HG03520 (cell line): ENCODE measurements at regions not wholly inside any gene's neighbourhood (a gene's known extent, or its start where the extent isn't known, plus 50 kb on each side); places are given as distances from the start of the nearest gene placed in this dataset.
"Not testable (repeated sequence)": the region's sequence is repeated elsewhere in the genome, so short reads cannot be mapped to it uniquely, and the experiment has no call there.

Experiments
- ATAC-seq: cut with Tn5 transposase; IDR thresholded peaks from one replicate; pipeline ENCODE4 v1.9.1; 2021; ENCODE audit warnings: mild to moderate bottlenecking, moderate library complexity; ENCODE audit not compliant: unreplicated experiment

GRCh38 chr4:137960371-137961050 is 281.6 kb downstream of the SLC7A11 start:
- no peak for ATAC-seq

GRCh38 chr4:137957806-137958205 is 284.3 kb downstream of the SLC7A11 start:
- no peak for ATAC-seq

DNA sequence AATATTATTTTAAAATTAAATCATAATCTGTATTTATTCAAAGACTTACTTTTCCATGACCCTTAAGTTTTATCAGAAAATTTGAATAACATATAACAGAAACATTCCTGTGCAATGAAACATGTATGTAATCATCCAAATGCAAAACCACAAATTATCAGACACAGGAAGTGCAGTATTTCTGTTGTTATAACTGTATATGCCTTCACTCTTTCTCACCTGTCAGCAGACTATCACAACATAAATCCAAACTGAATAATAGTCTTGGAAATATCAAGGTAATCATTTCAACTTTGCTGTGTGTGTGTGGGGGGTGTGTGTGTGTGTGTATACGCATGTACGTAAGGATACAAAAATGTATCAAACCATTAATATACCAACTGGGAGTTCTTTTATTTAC is 285.9 kb downstream of the SLC7A11 start:
- no peak for ATAC-seq

GRCh38 chr4:137955595-137955994 is 286.6 kb downstream of the SLC7A11 start:
- ATAC-seq, result no peak

DNA sequence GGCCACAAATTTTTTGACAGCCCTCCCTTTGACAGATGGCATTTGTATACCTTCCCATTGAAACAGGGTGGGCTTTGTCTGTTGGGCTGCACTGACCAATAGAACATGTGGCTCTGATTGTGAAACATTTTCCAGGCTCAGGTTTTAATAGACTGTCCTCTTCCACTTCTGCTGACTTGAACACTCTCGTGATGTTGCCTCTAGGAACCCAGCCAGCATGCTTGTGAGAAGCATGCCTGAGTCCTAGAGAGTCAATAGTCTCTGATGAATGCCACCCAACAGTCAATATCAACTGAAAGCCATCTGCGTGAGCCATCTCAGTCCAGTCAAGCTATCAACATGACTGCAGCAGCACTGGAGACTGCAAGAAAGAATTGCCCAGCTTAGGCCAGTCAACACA is 290.0 kb downstream of the SLC7A11 start:
- no peak for ATAC-seq

GRCh38 chr4:137950286-137950685 is 291.9 kb downstream of the SLC7A11 start:
- ATAC-seq, result no peak

DNA sequence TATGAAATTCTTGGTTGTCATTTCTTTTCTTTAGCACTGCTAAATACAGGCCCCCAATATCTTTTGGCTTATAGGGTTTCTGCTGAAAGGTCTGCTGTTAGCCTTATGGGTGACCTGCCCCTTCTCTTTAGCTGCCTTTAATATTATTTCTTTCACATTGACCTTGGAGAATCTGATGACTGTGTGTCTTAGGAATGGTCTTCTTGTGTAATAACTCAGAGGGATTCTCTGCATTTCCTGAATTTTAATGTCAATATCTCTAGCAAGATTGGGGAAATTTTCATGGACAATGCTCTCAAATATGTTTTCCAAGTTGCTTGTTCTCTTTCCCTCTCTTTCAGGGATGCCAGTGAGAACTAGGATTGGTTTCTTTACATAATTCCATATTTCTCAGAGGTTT is 292.4 kb downstream of the SLC7A11 start:
- no peak for ATAC-seq

DNA sequence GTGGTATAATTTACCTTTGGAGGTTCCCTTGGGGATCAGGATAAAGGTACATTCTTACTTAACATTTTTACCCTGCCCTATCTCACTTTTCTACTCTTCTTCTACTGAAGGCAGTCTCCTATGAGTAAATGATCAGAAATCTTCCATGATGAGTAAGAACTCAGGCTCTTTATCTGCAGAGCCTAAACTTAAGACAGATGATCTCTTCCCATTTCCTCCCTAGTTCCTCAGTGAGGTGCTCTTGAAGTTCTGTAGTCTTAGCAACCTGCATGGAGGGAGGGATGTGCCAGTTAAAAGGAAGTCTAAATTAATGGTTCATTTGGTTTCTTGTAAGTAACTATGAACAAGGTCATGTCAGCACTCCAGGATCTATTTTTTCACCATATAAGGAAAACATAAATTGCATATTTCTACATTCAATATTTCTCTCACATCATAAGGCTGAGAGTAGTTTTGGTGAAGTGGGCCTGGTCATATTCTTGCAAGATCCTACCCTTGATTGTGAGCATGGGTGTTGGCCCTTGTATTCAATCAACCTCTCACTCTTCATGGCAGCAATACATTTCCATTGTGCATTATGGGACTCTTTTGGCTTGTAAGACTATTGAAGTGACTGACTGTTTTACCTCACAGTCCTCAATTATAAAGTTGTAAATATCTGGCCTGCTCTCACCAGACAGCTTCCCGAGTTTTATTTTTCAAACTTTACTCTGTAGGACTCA is 295.5 kb downstream of the SLC7A11 start:
- no peak for ATAC-seq

GRCh38 chr4:137942815-137943214 is 299.3 kb downstream of the SLC7A11 start:
- not testable (repeated sequence) for ATAC-seq

- ATAC-seq, result not testable (repeated sequence)
Measured at GRCh38 chr4:137942015-137942515, 300.1 kb downstream of the SLC7A11 start.

DNA sequence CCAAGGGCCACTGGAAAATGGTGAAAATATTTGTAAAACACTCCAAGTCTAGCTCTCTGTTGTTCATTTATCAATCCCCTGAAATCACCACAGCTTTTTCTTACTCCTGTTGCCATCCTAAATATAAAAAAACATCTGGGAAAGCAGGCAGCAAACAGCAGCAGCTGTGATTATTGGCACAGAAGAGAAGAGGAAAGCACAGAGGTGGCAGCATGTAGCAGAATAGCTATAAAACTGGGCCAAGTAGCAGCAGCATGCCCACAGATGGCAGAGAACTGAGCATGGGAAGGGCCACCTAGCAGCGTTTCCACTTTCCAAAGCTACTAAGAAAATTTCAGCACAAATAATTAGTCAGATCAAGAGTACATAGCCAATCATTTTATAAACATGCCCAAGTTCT is 307.2 kb downstream of the SLC7A11 start:
- no peak for ATAC-seq

DNA sequence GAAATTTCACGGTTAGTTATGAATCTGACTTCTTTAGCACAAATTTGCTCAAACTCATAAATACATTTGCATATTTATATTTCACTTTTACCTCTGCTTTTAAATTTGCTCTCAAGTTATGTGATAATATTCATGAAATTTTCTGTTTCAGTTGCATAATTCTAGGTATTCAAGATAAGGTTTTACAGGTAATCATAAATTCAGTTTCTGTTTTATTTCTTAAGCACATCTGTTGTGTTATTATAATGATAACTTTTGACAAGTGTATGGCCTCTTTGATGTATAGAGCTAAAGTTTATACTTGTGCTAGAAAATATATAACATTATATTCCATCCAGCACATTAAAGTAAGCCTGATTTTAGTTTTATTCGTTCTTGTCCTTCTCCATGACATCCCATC is 308.1 kb downstream of the SLC7A11 start:
- ATAC-seq, result no peak

GRCh38 chr4:137927972-137928371 is 314.2 kb downstream of the SLC7A11 start:
- no peak for ATAC-seq

- peak; percentile 92 for ATAC-seq
Measured at GRCh38 chr4:137923494-137923893, 318.7 kb downstream of the SLC7A11 start.

DNA sequence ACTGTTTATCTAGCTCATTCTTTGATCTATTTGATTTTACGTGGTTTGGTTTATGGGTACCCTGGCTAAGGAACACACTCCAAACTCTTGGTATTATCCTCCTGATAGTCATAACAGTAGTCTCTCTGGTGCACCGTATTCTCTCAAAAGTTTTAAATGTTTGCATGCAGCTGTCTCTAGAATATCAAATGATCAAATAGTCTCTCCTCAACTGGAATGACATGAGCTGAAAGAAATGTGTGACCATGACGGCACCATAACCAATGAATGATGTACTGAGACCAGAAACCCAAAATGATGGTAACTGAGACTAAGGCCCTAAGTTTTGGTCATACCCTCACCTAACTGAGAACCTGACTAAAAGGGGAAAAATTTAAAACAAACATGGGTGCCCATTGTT is 319.4 kb downstream of the SLC7A11 start:
- ATAC-seq, result no peak

DNA sequence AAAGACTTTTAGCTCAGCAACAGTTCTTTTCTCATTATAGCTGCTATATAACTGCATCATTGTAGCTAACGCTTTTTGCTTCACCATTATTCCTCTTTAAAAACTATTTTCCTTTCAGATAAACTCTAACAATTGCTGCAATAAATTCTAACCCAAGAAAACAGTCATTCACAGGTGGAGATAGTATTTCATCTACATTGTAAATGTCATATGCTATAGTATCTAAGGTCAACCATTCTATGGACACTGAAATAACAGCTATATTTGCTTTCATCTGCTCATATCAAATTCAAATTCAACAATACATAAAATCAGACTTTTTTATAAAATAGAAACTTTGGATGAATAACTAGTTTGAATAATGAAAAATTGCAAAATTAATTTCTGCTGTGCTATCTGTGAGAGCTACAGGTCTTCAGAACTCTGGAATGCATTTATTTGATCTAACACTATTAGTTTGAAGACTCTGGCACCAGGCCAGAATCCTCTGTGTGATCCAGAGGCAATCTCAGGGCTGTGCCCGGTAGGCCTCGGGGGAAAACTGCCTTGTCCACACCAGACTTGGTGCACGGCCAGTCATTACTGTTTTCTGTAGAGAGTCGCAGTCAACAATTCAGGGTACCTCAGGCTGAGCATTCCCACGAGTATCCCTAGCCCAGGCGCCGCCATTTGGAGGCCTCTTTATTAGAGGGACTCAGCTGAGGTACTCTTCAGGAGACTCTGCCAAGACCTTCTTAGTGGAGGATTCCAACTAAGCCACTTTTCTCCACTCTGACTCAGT is 332.4 kb downstream of the SLC7A11 start:
- no peak for ATAC-seq

- ATAC-seq, result no peak
Measured at GRCh38 chr4:137905930-137906329, 336.2 kb downstream of the SLC7A11 start.

GRCh38 chr4:137901114-137901513 is 341.0 kb downstream of the SLC7A11 start:
- no peak for ATAC-seq

GRCh38 chr4:137896221-137896737 is 345.9 kb downstream of the SLC7A11 start:
- ATAC-seq, result no peak

DNA sequence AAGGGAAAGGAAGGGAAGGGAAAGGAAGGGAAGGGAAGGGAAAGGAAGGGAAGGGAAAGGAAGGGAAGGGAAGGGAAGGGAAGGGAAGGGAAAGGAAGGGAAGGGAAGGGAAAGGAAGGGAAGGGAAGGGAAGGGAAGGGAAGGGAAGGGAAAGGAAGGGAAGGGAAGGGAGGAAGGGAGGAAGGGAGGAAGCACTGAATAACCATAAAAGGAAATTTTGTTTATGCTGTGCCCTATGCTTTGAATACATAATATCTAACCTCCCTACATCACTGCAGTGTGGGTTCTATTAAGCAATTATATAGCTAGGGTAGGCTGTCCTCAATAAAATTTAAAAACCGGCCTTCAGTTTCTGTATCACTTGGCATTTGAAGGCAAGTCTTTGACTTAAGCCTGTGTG is 346.6 kb downstream of the SLC7A11 start:
- ATAC-seq, result not testable (repeated sequence)

DNA sequence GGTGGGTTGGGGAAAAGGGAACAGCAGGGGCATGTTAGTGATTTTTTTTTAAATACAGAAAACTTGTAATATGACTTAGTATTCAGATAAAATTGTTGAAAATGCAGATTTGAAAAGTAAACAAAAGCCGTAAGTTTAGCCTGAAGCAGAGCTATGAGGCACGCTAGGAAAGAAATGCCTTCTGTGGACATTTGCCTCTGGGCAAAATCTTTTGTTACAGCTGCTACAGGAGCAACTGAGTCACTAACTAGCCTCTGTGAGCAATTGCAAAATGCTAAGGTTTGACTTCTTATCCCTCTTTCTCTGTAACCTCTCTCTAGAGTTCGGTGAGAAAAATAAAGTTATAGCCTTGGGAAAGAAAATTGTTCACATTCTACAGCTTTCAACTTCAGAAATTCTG is 350.0 kb downstream of the SLC7A11 start:
- ATAC-seq, result no peak
